ENCODE measurements at regions not wholly inside any gene's neighbourhood (a gene's known extent, or its start where the extent isn't known, plus 50 kb on each side); places are given as distances from the start of the nearest gene placed in this dataset.

DNA sequence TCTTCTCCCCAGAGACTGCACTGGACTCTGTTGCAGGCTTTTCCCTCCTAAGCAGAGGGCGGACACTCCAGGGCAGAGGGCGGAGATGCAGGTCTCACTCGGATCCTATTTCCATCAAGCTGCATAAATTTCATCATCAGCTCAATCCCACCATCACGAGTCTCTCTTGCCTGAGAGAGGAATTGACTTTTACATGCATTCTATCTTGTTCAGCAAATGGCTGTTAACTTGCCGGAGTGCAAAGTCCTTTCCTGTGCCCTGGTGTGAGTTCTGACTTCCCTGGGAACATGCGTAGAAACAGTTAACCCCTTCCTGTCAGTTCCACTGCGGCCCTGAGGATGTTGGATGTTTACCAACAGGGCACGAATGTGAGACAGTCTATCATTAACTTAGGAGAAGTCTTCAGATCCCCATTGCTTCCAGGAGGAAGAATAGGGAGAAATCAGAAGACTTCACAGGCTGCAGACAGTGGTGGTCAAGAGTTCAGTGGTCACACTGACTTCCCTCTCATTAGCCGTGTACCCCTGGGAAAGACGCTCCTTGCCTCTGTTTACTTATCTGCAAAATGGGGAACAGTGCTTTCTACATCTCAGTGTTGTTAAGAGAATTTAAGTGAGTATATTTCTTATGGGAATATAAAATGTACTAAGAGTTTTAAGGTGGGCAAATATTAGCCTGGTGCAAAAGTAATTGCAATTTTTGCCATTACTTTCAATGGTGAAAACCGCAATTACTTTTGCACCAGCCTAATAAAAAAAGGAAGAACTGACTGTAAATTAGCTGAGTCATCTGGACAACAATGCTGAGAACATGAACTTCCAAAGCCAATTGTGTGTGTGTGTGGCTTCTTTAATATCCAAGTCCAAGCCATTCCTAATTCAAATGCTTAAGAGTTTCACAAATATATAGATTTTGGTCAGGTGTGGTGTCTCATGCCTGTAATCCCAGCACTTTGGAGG is 248.0 kb downstream of the DRD1 start:
- TF ChIP-seq, protein P1, sequence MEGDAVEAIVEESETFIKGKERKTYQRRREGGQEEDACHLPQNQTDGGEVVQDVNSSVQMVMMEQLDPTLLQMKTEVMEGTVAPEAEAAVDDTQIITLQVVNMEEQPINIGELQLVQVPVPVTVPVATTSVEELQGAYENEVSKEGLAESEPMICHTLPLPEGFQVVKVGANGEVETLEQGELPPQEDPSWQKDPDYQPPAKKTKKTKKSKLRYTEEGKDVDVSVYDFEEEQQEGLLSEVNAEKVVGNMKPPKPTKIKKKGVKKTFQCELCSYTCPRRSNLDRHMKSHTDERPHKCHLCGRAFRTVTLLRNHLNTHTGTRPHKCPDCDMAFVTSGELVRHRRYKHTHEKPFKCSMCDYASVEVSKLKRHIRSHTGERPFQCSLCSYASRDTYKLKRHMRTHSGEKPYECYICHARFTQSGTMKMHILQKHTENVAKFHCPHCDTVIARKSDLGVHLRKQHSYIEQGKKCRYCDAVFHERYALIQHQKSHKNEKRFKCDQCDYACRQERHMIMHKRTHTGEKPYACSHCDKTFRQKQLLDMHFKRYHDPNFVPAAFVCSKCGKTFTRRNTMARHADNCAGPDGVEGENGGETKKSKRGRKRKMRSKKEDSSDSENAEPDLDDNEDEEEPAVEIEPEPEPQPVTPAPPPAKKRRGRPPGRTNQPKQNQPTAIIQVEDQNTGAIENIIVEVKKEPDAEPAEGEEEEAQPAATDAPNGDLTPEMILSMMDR (IDR thresholded peaks at IDR 0.05) = no peak
- no peak for TF ChIP-seq POLR2A (IDR thresholded peaks at IDR 0.05)

Measured in esophagus squamous epithelium (tissue), 4 donors.